IPS-NIHi7 (cell line): ENCODE measurements at regions not wholly inside any gene's neighbourhood (a gene's known extent, or its start where the extent isn't known, plus 50 kb on each side); places are given as distances from the start of the nearest gene placed in this dataset.
A peak's percentile ranks its signal among the peaks of the same experiment; 100 is the strongest.
"Not testable (repeated sequence)": the region's sequence is repeated elsewhere in the genome, so short reads cannot be mapped to it uniquely, and the experiment has no call there.

Experiments
- DNase-seq: peaks from one replicate; pipeline ENCODE4 v3.0.0; 2012; ENCODE audit warnings: mixed read lengths; ENCODE audit errors: extremely low spot score

DNA sequence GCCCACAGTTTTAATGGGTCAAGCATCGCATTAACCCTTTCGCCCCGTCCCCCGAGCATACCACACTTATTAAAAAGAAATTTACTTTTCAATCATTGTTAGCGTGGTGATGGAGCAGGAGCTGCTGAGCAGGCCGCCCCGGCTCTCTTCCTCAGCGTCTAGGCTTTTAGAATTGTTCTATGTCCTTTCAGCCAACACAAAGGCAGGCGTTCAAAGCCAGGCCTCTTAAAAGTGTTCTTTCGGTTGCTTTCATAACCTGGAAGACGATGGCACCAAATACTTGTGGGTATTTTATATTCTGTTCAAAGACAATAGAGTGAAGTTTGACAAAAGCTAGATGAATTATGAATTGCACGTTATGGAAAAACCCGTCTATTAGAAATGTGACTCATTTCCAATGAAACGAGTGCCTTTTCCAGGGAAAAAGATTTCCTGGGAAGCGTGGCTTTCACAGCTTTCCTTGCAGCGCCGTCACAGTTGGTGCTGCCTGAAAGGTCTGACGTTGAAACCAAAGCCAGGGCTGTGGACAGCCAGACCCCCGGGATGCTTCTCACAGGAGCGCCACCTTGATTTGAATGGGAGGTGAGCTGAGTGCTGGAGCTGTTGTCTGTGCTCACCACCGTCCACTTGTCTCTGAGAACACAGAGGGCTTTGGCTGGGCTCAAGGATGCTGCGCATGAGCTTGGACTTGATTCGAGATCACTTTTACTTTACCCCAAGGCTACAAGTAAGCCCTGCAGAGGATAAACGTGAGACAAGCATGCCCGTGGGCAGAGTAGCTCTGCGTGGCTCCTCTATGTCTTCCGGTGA, 78.8 kb downstream of the SOX1 start:
- DNase-seq = no peak

DNA sequence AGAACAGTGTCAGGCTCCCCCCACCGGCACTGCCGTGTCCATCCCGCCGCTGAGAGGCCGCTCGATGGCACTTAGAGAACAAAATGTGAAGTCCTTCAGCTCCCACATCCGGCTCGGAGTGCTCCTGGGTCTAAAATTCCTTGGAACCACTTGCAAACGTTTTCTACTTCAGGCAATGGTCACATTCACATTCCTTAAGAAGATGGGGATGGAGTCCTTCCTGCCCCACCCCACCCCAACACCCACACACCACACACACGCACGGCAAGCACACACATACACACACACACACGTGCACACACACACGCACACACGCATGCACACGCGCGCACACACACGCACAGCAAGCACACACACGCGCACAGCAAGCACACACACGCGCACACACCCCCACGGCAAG, 83.4 kb downstream of the SOX1 start:
- DNase-seq = no peak

DNA sequence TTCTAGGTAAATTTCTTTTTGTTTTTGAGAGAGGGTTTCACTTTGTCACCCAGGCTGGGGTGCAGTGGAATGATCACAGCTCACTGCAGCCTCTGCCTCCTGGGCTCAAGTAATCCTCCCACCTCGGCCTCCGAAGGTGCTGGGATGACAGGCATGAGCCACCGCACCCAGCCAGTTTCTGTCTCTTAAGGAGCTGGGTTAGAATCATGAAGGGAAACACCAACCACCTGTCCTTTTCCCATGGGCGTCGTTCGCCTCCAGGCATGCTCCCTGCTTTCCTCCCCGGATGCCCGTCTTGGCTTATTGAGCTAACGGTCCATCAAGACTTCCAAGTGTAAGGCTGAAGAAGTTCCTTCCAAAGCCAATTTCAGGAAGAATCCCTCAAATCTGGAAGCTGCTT, 85.9 kb downstream of the SOX1 start:
- no peak for DNase-seq

DNA sequence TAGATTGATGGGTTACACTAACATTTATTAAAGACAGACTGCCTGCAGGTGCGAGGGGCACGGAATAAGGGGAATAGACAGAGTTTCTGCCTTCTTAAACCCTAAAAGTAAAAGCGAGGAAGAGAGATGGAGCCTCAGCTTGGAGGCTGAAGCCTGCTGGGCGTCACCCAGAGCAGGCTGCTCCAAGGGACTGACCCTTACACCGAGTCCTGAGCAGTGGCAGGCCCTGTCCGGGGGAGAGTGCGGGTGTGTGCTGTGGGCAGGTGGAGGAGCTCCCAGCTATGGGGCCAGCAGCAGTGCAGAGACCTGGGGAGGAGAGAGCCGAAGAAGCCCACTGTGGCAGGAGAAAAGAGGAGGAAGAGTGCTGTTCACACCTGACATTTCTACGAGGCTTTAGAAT, 86.4 kb downstream of the SOX1 start:
- no peak for DNase-seq

DNA sequence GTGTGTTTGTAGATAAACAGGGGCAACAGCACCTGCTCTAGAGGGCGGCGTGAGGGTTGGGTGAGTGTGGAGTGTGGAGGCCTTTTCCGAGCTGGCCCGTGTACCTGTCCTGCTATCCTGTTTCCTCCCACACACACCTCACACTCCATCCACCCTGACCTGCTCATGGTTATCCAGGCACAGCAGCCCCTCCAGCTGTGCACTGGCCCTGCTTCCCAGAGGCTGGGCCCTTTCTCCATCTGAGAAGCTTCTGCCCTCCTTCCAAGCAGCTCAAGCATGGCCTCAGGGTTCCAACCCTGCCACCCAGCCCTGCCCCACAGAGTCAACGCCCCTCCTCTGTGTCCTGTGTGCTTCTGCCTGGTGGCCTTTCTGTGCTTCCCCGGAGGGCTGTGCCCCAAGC, 86.9 kb downstream of the SOX1 start:
- no peak for DNase-seq

DNA sequence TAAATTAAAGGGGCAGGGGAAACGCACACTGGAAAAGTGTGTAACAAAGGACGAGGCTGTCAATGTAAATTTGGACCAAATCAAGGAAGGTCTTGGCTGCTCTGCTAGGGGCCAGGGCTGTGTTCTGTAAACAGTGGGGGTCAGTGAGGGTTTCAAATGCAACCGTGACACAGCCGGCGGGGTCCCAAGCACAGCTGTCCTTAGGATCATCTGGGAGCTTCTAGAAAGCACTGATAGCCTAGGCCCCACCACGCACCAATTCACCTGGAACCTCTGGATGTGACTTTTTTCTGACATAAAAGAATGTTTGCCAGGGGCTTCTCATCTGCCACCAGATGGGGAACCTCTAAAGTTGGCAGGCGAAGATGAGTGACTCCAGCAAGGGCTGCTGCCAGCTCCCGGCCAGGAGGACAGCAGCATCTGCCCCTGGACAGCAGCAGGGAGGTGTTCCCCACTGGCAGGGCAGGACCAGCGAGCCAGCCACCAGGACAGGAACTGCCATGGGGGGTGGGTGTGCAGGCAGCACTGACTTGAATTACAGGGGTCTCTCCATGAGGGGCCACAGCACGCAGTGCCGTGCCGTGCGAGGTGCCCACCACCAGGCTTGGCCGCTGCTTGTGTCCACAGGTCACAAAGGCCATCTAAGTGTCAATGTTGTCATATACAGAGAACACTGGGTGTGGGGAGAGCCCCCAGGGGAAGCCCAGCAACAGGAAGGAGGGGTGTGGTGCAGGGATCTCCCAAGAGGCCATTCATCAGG, 87.5 kb downstream of the SOX1 start:
- DNase-seq = no peak

DNA sequence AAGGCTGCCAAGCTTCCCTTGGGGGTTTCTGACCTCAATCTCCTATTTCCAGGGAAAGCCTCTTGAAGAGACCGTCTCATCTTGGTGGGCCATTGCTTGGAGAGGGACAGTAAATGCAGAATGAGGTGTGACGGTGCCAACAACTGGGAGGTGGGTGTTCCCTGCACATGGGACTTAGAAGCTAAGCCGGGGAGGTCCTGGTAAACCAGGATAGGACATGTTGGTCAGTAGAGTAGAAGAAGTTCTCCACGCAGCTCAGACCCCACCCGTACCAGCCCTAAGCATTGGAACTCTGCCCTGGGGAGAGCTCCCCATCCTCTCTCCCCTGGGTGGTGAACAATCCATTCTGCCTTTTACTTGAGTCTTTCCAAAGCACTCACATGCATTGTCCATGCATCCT, 92.0 kb downstream of the SOX1 start:
- no peak for DNase-seq

DNA sequence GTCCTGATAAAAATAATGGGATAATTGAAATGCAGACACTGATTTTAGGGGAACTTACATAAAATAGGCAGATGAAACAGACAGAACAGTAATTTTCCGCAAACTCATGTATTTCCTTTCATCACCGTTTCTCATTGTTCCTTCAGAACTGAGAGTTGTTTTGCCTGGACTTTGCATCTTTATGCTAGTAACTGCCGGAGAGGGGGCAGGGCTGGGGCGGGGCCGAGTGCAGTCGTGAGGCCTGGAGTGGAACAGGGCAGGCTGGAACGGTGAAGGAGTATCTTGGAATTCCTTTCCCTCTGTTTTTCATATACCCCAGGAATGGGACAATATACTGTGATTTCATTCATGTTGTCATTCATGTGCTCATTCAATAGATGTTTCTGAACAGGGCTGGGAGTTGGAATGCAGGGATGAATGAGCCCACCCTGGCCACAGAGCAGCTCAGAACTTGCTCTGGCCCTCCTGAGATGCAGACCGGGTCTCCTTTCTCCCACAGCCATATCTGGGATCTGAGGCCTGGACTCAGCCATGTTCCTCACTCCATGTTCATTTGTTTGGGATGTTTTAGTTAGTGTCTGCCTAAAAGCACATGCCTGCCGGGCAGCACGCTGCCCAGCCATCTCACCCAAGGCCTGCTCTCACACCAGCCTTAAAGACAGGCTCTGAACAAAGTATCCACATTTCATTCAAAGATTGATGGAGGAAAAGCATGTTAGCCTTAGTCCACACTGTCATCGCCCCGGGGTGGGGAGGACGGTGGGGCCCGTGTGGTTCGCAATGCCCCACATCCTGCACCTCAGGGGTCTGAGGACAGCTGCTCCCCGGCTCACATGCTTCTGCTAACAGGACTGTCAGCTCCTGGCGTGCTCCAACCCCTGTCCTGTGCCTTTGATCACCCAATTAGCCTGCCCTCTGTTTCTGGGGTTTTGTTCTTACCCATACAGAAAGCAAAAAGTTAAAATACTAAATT, 92.9 kb downstream of the SOX1 start:
- DNase-seq = peak; percentile 34

DNA sequence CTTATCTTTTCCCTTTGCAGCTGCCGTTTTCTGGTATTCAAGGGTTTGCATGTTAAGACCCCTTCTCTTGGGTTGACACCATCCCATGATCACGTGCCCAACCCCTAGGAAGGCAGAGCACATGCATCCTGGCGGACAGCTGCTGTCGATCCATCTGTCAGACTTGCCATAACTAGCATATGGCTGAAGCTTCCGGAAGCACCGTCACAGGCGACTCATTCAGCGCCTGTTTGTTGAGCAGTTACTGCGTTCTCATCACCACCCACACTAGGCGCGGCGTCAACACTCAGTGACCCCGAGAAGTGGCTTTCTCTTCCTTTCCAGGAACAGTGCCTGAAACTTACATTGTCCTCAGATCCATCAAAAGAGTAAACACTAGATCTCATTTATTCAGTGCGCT, 93.6 kb downstream of the SOX1 start:
- DNase-seq = no peak

DNA sequence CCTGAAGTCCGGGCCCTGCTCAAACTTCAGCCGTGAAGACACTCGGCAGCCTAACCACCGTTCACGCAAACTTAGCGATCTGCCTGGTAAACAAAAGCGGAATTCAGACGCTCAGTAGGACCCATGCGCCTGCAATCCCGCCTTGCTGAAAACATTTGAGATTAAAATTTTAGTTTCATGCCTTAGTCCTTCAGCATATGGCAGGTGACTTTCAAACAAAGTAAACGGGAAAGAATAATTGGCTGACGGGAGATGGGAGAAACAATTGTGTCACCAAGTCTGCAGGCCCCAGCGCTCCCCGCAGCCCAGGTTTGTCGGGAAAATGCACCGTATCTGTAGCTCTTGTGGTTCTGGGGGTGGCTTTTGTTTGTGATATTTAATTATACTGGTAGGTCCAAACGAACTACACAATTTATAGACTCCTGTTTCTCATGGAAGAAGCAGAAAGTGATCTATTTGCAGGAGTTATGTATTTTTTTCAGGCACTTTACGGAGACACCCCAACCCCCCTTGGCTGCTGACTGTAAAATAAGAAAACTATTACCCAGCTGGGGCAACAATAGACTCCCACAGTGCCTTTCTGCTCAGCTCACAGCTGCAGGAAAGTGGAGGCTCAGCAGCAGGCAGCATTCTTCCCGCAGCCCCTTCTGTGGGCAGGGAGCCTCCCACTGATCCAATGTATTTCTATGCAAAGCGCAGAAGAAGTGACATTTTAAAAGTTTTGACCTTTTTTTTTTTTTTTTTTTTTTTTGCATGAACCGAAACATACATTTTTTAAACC, 94.8 kb downstream of the SOX1 start:
- peak; percentile 81 for DNase-seq

DNA sequence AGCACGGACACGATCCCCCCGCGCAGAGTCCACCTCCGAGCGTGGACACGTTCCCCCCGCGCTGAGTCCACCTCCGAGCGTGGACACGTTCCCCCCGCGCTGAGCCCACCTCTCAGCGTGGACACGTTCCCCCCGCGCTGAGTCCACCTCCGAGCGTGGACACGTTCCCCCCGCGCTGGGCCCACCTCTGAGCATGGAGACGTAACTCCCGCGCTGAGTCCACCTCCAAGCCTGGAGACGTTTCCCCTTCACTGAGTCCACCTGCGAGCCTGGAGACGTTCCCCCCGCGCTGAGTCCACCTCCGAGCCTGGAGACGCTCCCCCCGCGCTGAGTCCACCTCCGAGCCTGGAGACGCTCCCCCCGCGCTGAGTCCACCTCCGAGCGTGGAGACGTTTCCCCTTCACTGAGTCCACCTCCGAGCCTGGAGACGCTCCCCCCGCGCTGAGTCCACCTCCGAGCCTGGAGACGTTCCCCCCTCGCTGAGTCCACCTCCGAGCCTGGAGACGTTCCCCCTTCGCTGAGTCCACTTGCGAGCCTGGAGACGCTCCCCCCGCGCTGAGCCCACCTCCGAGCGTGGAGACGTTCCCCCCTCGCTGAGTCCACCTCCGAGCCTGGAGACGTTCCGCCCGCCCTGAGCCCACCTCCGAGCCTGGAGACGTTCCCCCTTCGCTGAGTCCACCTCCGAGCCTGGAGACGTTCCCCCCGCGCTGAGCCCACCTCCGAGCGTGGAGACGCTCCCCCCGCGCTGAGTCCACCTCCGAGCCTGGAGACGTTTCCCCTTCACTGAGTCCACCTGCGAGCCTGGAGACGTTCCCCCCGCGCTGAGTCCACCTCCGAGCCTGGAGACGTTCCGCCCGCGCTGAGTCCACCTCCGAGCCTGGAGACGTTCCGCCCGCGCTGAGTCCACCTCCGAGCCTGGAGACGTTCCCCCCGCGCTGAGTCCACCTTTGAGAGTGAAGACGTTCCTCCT, 97.0 kb downstream of the SOX1 start:
- not testable (repeated sequence) for DNase-seq

DNA sequence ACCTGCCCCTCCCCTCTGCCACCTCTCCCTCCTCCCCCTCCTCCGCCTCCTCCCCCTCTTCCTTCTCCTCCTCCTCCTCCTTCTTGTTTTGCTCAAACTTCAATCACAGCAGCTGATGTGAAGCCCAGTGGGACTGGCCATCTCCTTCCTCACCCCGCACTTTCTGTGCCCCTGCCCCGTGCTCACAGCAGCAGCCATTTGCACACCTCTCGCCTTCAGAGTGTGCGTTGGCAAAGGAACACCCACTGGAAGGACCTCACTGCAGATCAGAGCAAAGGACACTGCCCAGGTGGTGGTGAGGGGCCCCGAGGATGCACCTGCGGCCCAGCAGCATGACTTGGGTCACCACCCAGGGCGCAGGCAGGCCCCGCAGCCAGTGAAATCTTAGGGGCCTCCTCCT, 98.8 kb downstream of the SOX1 start:
- DNase-seq = no peak

DNA sequence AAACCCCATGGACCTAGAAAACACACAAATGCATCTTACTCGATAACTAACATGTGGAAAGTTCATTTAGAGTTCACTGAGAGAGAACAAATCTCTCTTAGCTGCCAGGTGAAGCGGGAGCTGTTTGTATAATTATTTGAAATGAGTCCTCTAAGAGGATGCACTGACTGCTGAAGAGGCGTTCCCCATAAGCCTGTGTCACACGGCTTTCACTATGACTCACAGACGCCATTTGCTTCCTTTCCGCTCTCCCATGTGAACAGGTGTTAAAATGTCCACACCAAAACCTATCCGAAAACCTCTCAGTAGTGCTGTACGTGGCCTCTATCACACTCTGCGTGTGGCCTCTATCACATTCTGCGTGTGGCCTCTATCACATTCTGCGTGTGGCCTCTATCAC, 101.8 kb downstream of the SOX1 start:
- no peak for DNase-seq

DNA sequence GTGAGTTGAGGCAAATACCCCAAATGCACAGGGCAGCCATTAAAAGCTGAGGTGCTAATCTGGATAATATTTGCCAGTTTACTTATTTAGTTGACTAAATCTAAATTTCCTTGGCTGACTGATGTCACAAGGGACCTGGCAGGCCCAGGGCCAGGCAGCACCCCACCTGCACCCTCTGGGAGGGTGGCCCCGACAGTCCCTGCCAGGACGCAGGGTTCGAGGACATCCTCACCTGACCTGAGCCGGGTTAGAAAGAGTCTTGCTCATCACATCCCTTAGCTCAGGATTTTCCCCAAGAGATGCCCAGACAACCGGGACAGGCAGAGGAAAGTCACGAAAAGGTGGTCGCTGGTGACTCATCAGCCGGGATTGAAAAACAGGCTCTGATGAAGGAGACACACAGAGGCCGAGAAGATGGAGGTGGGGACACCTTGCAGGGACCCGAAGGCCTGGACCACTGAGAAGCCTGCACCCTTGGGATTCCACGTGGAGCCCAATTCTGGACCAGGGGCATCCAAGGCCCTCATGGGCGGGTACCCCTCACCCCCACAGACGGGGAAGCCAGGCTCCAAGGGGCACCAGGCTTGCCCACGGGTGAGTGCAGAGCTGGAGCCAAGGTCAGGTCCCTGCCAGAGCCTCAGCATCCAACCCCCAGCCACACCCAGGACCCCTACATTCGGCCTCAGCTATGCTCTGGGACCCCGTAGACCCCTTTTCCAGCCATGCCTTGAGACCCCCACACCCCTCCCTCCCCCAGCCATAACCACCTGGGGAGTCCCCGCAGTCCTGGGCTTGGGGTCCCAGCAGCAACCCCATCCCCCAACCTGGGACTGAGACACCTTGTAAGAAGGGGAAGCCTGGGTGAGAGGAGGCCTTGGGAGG, 103.2 kb downstream of the SOX1 start:
- DNase-seq = no peak

DNA sequence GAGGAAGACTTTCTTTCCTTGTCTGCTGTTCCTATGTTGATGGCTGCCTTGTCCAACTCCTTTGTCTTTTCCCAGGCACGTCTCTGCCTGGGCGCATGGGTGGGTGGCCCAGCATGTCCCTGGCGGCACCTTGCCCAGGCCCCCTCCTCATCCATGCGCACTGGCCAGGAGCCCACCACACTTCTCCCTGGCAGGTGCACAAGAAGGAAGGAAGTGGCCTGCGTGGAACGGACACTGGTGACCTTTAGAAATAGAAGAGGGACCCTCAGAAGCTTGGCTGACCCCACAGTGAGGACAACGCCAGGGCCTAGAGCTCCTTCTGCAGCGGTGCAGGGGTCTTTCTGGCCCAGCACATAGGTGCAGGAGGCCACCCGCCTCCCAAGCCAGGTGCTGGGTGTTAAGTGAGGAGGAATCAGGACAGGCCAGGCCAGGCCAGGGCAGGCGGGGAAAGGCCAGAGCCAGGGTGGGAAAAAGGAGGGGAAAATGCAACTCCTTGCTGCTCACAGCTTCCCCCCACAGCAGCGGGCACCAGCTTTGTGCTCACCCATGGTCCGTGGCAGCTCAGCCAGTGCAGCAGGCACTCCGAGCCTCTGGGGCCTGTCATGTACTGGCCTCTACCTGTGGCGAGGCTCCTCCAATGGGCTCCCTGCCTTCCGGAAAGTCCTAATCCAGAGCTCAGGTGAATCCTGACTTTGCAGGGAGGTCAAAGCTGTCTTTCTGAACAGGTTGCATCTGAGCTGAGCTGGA, 104.0 kb downstream of the SOX1 start:
- DNase-seq = no peak

DNA sequence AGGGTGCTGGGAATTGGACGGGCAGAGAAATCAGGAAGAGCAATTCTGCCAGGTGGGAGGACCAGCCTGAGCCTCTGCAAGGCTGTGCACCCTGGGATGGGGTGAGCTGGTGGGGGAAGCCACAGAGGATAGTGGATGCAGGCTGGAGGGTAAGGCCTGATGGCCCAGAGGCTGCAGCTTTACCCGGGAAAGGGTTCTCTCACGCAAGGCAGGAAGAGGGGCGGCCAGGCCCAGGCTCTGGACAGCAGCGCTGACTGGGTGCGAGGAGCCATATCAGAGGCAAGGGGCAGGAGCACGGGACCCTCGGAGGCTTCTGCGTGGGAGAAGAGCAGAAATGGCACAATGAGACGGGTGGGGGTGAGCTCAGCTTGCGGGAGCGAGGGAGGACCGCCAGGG, 104.6 kb downstream of the SOX1 start:
- no peak for DNase-seq

DNA sequence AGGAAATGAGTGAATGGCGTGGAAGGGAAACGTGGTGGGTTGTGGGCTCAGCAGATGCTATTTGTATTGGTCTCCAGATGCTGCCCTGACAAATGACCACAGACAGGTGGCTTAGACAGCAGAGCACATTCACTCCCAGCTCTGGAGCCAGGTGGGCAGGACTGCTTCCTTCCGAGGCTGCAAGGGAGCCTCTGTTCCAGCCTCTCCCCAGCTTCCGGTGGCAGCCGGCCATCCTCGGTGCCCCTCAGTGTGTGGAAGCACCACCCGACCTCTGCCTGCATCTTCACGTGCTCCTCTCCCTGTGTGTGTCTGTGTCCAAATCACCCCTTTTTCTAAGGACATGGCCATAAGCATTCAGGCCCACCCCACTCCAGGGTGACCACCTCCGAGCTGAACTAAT, 105.1 kb downstream of the SOX1 start:
- DNase-seq = no peak

DNA sequence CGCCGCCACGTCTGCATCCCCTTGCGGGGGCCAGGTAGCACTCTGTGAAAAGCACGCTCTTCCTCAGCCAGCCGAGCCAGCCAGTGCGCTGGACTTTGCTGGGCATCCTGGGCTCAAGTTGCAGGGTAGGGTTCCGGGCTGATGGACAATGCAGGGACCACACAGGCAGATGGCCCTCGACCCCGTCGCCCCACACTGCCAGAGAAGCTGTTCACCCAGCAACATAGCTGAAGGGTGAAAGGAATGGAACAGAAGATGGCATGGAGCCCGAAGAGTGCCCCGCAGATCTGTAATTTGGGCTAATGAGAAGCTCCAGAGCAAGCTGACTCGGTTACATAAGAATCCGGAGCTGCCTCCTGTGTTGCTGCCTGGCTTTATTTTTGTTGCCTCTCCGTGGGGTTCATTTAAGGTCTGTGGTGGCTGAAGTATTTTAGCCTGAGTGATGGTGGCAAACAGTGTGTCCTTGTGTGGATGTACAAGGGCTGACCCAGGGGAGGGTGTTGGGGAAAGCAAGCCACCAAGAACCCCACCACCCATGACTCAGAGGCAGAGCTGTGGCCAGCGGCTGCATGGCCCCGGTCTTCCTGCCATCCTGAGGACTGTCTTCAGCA, 105.8 kb downstream of the SOX1 start:
- DNase-seq = no peak
